ENCODE measurements at regions not wholly inside any gene's neighbourhood (a gene's known extent, or its start where the extent isn't known, plus 50 kb on each side); places are given as distances from the start of the nearest gene placed in this dataset.

GRCh38 chr14:100652744-100653143, 65.5 kb upstream of the BEGAIN start:
- Histone ChIP-seq H3K36me3 (no peaks in the 10 kb centered on the region), H3K4me1 (peaks cover 6 to 21% (median 10%) of the 10 kb centered on the region in 4 donors), H3K4me3 (no peak overlapping the region), H3K27ac (no peak overlapping the region), H3K9me3 (no peaks in the 10 kb centered on the region), H3K27me3 (peaks cover 4 to 33% (median 20%) of the 10 kb centered on the region in 3 donors)
- DNase-seq = no peak
- intact Hi-C loops (cut with DNase I; ENCODE audit: low total_unique reads) = no loop called here
- 86 to 90% (median 88%) methylated on average over 8 of the region's 8 CpGs for WGBS, 5 donors
- TF ChIP-seq POLR2A (IDR thresholded peaks at IDR 0.05) = no peak
- TF ChIP-seq, protein P1, sequence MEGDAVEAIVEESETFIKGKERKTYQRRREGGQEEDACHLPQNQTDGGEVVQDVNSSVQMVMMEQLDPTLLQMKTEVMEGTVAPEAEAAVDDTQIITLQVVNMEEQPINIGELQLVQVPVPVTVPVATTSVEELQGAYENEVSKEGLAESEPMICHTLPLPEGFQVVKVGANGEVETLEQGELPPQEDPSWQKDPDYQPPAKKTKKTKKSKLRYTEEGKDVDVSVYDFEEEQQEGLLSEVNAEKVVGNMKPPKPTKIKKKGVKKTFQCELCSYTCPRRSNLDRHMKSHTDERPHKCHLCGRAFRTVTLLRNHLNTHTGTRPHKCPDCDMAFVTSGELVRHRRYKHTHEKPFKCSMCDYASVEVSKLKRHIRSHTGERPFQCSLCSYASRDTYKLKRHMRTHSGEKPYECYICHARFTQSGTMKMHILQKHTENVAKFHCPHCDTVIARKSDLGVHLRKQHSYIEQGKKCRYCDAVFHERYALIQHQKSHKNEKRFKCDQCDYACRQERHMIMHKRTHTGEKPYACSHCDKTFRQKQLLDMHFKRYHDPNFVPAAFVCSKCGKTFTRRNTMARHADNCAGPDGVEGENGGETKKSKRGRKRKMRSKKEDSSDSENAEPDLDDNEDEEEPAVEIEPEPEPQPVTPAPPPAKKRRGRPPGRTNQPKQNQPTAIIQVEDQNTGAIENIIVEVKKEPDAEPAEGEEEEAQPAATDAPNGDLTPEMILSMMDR (IDR thresholded peaks at IDR 0.05) = no peak
- no peak for TF ChIP-seq POLR2AphosphoS5 (IDR thresholded peaks at IDR 0.05)
- no peak for TF ChIP-seq EP300 (IDR thresholded peaks at IDR 0.05)

- H3K9me3 ChIP-seq = no peaks in the 10 kb centered on the region
- WGBS, 5 donors = 56 to 71% (median 60%) methylated on average over 13 to 15 of the region's 15 CpGs
- H3K4me1 ChIP-seq = peaks cover 6 to 21% (median 10%) of the 10 kb centered on the region in 4 donors
- H3K4me3 ChIP-seq = no peak overlapping the region
- intact Hi-C loops (cut with DNase I; ENCODE audit: low total_unique reads) = no loop called here
- H3K27me3 ChIP-seq = peaks cover 4 to 33% (median 20%) of the 10 kb centered on the region in 3 donors
- DNase-seq = no peak
- H3K36me3 ChIP-seq = no peaks in the 10 kb centered on the region
- no peak overlapping the region for H3K27ac ChIP-seq
- TF ChIP-seq, protein P1 (IDR thresholded peaks at IDR 0.05) = peak in 2 of 7 experiments; percentile 23 to 24
- no peak for TF ChIP-seq POLR2A (IDR thresholded peaks at IDR 0.05)
These were observed 66.2 kb upstream of the BEGAIN start for GRCh38 chr14:100653409-100653808.

DNA sequence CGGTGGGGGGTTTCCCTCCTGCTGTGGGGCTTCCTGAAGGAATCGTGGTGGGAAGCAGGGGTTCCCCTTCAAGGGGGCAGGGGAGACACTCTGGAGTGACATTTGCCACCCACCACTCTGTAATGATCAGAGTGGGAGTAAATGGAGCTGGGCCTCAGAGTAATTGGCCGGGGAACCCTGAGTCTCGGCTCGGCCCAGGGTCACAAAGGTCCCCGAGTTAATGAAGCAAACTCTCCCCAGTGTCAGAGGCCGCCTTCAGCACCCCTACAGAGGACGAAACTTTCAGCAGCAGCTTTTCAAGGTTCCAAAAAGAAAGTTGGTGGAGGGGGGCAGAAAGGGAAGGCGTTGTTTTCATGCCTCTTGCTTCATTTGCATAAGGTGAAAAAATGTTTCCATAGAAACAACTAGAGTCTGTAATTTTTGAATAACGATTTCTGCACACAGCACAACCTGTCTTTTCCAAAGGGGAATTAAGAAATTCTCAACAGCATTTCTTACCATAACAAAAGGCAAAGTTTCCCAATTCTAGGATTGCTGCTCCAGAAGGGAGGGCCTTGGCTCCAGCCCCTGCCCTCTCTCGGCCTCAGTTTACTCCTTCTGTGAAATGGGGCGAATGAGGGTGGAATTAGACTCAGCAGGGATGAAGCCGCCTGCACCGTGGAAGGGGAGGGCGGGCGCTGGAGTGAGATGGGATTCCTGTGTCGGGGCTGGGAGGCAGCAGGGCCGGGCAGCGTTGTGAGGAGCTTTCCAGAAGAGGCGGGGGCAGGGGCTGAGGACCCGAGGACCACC, 67.0 kb upstream of the BEGAIN start:
- Histone ChIP-seq H3K4me1 (peaks cover 5 to 13% (median 8%) of the 10 kb centered on the region in 4 donors), H3K4me3 (peak overlapping the region in 1 of 4 donors; percentile 14), H3K9me3 (no peaks in the 10 kb centered on the region), H3K27ac (no peak overlapping the region), H3K36me3 (no peaks in the 10 kb centered on the region), H3K27me3 (peaks cover 4 to 33% (median 20%) of the 10 kb centered on the region in 3 donors)
- intact Hi-C loops (cut with DNase I; ENCODE audit: low total_unique reads) = no loop called here
- TF ChIP-seq POLR2AphosphoS5 (IDR thresholded peaks at IDR 0.05) = no peak
- 46 to 62% (median 57%) methylated on average over 16 to 21 of the region's 21 CpGs for WGBS, 5 donors
- no peak for DNase-seq

GRCh38 chr14:100654814-100655740, 67.9 kb upstream of the BEGAIN start:
- Histone ChIP-seq H3K27me3 (peaks cover 4 to 33% (median 20%) of the 10 kb centered on the region in 3 donors), H3K4me3 (peak overlapping the region in 1 of 4 donors; percentile 14), H3K27ac (no peak overlapping the region), H3K9me3 (no peaks in the 10 kb centered on the region), H3K36me3 (no peaks in the 10 kb centered on the region), H3K4me1 (peaks cover 5 to 10% (median 8%) of the 10 kb centered on the region in 4 donors)
- intact Hi-C loops (cut with DNase I; ENCODE audit: low total_unique reads) = no loop called here
- 35 to 69% (median 39%) methylated on average over 11 to 43 of the region's 43 CpGs for WGBS, 5 donors
- TF ChIP-seq, protein P1 (IDR thresholded peaks at IDR 0.05) = peak in 4 of 7 experiments; percentile 38 to 79 (median 56)
- no peak for TF ChIP-seq POLR2A (IDR thresholded peaks at IDR 0.05)
- no peak for TF ChIP-seq POLR2AphosphoS5 (IDR thresholded peaks at IDR 0.05)
- TF ChIP-seq EP300 (IDR thresholded peaks at IDR 0.05) = no peak
- DNase-seq = peak; percentile 57 to 68

All from stomach (tissue), 8 donors.